Dermis microvascular lymphatic vessel endothelial cell (primary cell): ENCODE measurements at regions not wholly inside any gene's neighbourhood (a gene's known extent, or its start where the extent isn't known, plus 50 kb on each side); places are given as distances from the start of the nearest gene placed in this dataset.
"Not testable (repeated sequence)": the region's sequence is repeated elsewhere in the genome, so short reads cannot be mapped to it uniquely, and the experiment has no call there.

Source experiments
- DNase-seq, 2 donors: peaks; one replicate each; pipeline versions ENCODE4 v3.0.0 to v3.0.0-alpha.2; 2010; ENCODE audit warnings: low read depth in 2 of 2

- DNase-seq: no peak
These were observed 306.2 kb downstream of the IPMK start for GRCh38 chr10:57961487-57961886.

DNA sequence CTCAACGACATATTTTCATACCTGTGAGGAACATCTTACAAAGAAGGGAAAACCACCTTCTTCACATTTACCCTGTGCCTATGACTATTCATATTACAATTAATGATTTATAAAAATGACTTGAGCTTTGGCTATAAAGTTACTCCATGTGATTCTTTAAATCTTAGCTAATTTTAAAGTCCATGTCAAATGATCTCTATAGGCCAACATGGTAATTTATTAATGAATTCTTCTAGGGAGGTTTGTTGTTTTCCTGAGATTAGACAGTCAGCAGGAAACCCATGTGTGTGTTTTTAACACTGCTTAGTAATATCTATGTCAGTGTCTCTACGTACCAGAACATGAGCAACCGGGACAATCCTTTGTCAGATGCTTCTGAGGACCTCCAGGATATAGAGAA is 307.3 kb downstream of the IPMK start:
- DNase-seq: no peak

GRCh38 chr10:57959318-57960006 is 308.2 kb downstream of the IPMK start:
- no peak for DNase-seq

DNA sequence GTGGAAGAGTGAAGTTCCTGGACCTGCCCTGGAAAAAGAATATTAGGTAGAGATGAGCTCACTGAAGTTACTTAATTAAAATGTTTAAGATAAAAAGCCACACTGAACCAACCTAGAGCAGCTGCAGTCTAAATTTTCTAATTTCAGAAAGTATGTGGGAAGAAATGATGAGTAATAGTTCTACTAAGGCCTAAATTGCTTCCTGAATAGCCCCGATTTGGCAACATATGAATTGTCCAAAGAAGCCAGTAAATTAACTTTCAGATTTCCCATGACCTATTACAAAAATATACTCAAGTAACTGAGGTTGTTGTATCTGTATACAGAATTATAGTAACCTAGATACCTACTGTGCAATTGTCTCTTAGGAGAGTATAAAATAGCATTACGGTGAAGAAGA is 312.6 kb downstream of the IPMK start:
- DNase-seq: no peak

DNA sequence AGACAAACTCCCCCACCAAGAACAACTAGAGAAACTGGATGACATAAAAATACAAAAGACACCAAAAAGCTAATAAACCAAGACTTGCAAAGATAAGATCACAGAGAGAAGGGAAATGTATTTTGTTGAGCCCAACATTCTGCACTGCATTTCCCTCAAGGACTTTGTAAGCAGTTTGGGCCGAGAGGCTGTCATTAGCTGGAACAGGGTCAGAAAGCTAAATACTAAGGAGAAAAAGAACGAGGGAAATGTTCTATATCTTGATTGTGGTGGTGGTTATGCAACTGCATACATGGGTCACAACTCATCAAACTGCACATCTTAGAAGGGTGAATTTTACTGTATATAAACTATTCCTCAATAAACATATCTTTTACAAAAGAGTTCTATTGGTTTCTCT is 315.0 kb downstream of the IPMK start:
- no peak for DNase-seq

- DNase-seq: no peak
These were observed 317.2 kb downstream of the IPMK start for GRCh38 chr10:57950442-57950974.

GRCh38 chr10:57948796-57949195 is 318.9 kb downstream of the IPMK start:
- DNase-seq: no peak

- DNase-seq: no peak
These were observed 320.9 kb downstream of the IPMK start for GRCh38 chr10:57946833-57947232.

- DNase-seq: no peak
These were observed 324.0 kb downstream of the IPMK start for GRCh38 chr10:57943701-57944100.

DNA sequence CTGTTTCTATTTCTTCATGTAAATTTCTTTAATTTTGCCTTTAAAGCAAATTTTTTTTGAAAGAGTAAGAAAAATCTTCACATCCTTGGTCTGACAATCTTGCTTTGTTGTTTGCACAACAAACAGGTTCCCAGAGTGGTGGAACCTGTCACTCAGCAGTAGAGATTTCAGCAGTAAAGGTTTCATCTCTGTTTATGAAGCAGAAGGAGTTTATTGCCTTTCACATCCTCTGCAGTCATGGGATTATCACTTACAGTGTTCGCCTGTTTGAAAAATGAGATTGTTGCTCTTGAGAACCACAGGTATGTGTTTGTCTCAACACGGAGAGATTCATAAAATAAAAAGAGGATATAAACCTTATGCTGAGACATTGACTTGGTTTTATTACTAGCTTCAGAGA is 342.6 kb downstream of the IPMK start:
- no peak for DNase-seq

DNA sequence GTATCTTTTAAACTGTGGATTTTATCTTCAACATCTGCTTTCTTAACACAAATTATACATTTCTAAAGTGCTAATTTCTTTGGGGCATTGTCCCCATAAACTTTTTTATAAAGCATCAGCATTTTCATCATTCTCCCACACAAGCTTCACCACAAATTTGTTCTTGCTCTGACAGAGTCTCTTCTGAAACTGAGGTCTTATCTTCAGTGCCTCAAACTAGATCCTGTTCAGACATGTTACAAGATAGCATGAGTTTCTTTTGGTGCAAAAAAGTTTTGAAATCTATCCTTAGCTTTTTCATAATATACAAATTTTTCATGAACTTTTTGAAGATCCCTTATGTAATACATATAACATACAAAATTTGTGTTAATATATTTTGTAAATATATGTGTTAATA is 346.6 kb downstream of the IPMK start:
- DNase-seq: no peak

- DNase-seq: no peak
These were observed 347.8 kb downstream of the IPMK start for GRCh38 chr10:57919864-57920263.

DNA sequence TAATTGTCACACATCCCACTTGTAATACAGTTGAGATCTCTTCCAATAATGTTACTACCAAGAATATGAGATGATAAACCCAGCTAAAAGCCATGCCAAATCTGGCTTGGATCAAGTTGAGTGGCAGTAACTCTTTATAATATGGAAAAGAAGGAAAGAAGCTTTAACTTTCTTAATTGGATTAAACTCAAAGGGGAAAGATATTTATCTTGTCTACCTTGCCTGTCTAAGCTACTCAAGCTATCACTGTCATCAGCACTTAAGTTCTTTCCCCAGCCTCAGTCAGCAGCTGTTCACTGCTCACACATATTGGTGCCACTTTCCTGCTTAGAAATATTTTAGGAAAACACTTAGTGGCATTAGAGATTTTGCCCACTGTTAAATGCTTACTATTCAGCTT is 350.7 kb downstream of the IPMK start:
- DNase-seq: no peak

DNA sequence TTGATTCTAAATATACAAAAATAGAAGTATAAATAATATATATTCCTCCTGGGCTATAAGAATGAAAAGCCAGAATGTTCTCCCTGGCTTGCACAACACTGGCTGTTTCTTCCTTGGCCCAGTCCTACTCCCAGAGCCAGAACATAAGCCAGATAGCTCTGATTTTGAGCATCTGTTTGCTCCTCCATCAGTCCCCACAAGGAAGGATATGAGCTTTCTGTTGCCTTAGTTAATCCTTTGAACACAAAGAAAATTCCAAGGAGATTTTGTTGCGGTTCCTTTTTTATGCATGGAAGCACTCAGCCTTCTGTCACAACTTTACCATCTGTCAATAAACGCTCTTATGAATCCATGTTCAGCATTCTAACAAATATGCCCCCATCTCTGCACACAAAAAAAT is 361.8 kb downstream of the IPMK start:
- no peak for DNase-seq

DNA sequence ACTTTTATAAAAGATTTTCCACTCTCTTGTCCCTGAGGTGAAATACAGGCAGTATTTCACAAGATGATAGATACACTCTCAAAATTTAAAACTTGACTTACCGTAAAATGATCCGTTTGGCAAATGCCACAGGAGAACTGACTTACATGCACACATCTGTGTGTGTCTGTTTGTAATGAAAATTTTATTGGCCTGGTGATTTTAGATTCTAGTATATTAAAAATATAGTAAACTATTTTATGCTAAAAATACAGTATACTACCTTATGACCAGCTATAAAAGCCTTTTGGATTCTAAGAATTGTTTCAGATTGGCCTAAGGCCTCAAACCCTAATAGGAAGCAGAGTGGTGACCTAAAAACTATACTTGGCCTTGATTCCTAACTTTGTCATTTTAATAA is 362.7 kb downstream of the IPMK start:
- no peak for DNase-seq

DNA sequence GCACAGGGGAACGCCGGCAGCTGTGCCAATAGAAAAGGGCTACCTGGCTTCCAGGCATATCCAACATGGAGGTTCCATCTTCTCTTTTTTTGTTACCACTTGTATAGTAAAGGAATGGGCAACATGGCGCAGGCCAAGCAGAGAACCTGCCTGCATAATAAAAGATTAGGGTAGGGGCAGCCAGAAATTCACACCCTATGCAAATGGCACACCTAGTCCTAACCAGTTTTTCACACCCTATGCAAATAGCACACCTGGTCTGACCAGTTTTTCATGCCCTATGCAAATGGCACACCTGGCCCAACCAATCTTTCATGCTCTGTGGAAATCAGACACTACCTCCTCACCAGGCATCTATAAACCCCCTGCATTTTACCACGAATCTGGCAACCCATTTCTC is 369.5 kb downstream of the IPMK start:
- no peak for DNase-seq

GRCh38 chr10:57897611-57898010 is 370.1 kb downstream of the IPMK start:
- no peak for DNase-seq

GRCh38 chr10:57894361-57894760 is 373.3 kb downstream of the IPMK start:
- no peak for DNase-seq

GRCh38 chr10:57891201-57892006 is 376.3 kb downstream of the IPMK start:
- no peak for DNase-seq

DNA sequence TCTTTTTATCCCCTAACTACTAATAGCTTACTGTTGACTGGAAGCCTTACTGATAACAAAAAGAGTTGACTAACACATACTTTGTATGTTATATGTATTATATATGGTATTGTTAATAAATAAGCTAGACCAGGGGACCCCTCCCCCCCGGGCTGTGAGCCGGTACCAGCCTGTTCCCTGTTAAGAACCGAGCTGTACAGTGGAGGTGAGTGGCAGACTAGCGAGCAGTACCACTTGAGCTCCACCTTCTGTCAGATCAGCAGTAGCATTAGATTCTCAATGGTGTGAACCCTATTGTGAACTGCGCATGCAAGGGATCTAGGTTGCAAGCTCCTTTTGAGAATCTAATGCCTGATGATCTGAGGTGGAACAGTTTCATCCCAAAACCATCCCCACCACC is 377.0 kb downstream of the IPMK start:
- no peak for DNase-seq

DNA sequence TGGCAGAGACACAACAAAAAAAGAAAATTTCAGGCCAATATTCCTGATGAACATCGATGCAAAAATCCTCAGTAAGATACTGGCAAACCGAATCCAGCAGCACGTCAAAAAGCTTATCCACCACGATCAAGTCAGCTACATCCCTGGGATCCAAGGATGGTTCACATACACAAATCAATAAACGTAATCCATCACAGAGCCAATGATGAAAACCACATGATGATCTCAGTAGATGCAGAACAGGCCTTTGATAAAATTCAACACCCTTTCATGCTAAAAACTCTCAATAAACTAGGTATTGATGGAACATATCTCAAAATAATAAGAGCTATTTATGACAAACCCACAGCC is 382.1 kb downstream of the IPMK start:
- DNase-seq: not testable (repeated sequence)

DNA sequence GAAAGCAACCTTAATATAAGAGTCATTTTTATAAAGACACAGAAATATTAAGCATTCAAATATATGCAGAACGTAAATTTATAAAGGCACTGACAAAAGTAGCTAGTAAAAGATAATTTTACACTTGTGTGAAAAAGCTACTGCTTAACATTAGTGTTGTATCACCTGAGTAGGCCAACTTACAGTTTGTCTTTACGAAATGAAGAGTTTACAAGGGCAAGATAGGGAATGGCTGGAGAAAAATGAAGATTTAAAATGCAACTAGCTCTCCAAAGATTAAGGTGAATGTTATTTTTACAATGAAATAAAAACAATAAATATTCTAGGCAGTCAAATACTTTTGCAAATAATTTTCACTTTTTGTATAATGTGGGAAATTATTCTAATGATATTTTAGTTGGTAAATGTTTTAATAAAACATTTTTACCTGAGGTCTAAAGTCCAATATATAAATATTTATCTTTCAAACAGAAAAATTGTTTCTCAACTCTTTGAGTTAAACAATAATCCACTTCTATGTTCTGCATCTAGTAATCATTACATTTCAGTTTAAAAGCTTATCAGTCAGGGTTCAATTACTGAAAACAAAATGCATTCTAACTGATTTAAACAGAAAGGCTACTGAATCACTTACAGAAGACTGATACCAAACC is 382.6 kb downstream of the IPMK start:
- DNase-seq: no peak

DNA sequence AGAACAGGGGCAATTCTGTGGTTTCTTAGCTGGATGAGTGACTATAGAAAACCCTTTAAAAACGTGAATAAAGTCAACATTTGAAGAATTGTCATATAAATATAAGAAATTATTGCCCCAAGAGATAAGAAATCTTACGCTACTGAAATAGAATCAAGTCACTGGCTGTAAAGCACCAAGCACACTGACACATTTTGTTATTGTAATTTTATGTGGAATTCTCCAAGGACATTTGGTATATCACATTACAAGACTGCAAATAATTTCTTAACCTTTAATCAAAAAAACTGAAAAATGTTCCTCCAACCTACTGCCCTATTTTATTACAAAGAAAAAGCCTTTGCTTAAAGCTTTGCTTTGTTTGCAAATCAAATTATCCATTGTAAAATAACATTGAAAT is 383.3 kb downstream of the IPMK start:
- no peak for DNase-seq
